Epithelial cell of esophagus (primary cell): ENCODE measurements at regions not wholly inside any gene's neighbourhood (a gene's known extent, or its start where the extent isn't known, plus 50 kb on each side); places are given as distances from the start of the nearest gene placed in this dataset.
A peak's percentile ranks its signal among the peaks of the same experiment; 100 is the strongest.

Experiments used
- DNase-seq: peaks from one replicate; pipeline ENCODE4 v3.0.0; 2010; ENCODE audit warnings: low read depth
- H3K4me3 ChIP-seq: 2 replicates; pipeline ENCODE4 v1.5.1; 2011; ENCODE audit warnings: mild to moderate bottlenecking, low read length, control low read depth
- TF ChIP-seq, protein P1 (sequence below): IDR thresholded peaks from 2 replicates; pipeline ENCODE4 v1.5.1; 2011; ENCODE audit warnings: low read depth, mild to moderate bottlenecking, low read length, control low read depth, inconsistent platforms; ENCODE audit not compliant: insufficient read depth; ENCODE audit errors: missing control alignments

DNA sequence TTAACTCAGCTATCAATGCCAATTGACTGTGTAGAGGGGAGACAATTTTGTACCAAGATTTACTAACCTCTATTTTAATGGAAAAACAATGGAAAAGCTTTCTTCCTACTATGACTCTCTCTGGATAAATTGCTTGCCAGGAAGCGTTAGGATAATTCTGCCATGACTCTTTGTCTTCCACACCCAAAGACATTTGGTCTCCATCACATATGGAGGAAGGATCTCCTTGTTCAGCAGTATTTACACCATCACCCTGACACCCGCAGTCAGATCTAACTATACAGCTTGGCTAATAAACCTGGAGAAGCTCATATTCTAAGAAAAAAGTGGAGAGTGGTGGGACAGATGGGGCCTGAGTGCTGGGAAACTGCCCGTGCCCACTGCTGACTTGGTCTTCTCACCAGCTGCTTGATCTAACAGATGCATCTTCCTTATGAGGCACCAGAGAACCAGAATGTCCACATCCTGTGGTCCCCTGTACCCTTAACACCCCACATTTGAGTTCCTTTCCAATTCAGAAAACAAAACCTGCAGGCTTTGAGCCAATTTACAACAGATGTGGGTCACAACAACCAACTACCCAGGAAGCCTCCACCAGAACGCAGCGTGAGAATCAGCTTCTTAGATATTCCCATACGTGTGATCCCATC lies 154.0 kb downstream of the DAD1 start:
- no peak overlapping the region for H3K4me3 ChIP-seq
- TF ChIP-seq, protein P1, sequence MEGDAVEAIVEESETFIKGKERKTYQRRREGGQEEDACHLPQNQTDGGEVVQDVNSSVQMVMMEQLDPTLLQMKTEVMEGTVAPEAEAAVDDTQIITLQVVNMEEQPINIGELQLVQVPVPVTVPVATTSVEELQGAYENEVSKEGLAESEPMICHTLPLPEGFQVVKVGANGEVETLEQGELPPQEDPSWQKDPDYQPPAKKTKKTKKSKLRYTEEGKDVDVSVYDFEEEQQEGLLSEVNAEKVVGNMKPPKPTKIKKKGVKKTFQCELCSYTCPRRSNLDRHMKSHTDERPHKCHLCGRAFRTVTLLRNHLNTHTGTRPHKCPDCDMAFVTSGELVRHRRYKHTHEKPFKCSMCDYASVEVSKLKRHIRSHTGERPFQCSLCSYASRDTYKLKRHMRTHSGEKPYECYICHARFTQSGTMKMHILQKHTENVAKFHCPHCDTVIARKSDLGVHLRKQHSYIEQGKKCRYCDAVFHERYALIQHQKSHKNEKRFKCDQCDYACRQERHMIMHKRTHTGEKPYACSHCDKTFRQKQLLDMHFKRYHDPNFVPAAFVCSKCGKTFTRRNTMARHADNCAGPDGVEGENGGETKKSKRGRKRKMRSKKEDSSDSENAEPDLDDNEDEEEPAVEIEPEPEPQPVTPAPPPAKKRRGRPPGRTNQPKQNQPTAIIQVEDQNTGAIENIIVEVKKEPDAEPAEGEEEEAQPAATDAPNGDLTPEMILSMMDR = no peak
- no peak for DNase-seq

DNA sequence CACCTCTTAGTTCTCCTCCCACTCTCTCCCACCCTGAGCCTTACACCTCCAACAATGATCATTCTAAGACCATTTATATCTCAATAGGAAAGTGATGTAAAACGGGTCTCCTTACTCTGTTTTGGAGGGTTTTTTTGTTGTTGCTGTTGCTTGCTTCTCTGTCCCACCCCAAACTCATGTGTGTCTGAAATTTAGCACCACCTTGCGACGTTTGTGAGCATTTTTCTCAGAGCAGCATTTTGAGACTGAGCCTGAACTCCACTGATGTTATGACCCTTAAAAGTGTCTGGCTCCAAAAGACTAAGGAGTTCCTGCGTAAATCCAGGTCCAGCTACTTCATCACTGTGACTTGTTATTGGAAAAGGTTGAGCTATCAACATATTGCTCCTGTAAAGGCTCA lies 155.0 kb downstream of the DAD1 start:
- DNase-seq = no peak
- TF ChIP-seq, protein P1 = no peak

DNA sequence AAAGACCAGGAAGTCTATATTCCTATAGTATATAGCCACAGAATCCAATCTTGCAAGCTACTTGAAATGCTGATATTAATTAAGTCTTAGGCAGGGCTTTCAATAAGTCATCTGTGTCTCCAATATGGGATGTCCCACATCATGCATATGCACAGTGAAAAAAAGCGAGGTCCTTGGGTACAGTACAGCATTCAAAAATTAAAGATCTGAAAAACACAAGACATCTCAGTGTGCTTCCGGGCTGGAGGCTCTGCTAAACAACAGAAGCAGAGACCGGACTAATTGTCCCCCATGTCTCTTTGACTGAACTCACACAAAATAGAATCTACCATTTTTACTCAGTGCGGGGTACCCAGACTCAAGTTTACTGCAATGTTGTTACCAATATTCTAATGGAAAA lies 156.0 kb downstream of the DAD1 start:
- TF ChIP-seq, protein P1 = no peak
- H3K4me3 ChIP-seq = no peak overlapping the region
- no peak for DNase-seq

More for the DNA sequence above, 155.0 kb downstream of the DAD1 start:
- no peak overlapping the region for H3K4me3 ChIP-seq

DNA sequence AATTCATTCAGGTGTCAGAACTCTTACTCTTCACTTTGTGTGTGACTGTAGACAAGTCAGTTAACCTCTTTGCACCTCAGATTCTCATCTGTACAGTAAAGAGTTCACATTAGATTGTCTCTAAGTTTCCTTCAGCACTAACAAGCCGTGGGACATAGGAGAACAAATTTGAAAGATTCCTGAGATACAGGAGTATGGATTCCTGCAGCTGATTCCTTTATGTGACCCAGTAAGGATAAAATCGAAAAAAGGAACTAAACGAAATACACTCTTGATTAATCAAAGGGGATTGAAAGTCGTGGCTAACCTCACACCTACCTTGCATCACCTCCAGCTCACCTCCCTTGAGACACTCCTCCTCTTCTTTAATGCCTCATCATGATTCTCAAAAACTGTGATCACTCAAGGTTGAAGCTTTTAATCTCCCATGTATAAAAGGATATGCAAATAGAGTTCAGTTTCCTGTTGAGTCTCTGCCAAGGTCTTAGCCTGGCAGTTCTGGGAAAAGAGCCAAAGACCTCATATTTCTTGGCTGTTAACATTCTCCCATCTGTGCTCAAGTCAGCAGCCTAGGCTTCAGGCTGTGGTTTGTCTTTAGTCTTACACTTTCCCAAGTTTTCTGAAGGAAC lies 156.6 kb downstream of the DAD1 start:
- TF ChIP-seq, protein P1 = no peak
- no peak overlapping the region for H3K4me3 ChIP-seq
- DNase-seq = peak; percentile 93

DNA sequence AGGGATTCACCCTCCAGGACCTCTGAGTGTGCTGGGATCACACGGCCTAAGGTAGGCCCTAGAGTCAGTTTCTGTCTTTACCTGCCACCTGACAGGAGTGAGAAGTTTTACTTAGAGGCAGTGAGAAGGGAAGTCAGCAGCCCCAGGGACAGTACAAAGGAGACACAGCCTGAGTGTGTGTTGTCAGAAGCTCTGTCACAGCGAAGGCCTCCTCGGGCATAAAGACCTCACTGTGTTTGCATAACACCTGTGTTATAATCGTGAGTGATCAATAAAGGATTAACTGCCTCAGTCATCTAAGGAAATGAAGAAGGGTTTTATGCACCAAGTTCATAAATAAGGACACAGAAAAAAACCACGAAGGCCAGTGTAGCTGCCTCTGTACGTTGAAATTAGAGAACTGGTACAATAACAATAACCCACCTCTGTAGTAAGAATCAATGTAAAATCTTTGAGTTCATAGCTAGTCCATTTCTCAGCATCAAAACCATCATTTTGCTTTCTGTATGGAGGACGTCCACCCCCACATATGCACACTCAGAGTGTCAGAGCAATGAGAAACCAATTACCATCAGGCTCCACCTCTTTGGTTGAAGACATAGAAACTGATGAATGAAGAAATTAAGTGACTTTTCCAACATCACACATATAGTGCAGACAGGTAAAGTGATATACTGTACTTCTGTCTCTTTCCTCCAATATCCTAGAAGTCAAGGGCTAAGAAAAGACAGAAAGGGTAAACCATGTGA lies 159.3 kb downstream of the DAD1 start:
- TF ChIP-seq, protein P1 = no peak
- no peak overlapping the region for H3K4me3 ChIP-seq
- DNase-seq = no peak

DNA sequence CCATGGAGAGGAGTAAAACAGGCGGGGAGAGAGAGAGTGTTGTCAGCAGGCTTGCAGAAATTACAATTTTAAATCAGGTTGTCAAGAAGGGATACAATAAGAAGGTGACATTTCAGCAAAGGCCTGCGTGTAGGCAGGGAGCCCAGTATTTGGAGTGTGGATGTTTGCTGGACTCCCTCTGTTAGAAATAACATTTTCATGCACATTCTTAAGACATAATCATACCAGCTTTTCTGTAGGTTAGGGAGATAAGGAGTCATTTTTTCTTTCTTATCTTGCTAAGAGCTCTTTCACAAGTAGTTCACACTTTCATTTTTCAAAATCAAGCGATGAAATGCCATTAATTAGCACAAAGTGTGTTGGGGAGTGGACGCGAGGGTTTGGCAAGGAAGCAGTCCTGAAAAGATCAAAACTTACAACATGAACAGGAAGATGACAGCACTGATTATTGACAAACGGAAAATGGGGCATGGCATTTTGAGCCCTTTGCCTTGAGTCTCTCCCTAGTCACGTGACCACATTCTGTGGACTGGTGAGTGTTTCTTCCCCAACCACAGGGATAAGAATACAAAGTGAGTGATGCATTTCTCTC lies 160.2 kb downstream of the DAD1 start:
- H3K4me3 ChIP-seq = no peak overlapping the region
- peak; percentile 22 for DNase-seq

More for the DNA sequence above, 160.2 kb downstream of the DAD1 start:
- TF ChIP-seq, protein P1 = no peak
